ENCODE measurements at regions not wholly inside any gene's neighbourhood (a gene's known extent, or its start where the extent isn't known, plus 50 kb on each side); places are given as distances from the start of the nearest gene placed in this dataset.

DNA sequence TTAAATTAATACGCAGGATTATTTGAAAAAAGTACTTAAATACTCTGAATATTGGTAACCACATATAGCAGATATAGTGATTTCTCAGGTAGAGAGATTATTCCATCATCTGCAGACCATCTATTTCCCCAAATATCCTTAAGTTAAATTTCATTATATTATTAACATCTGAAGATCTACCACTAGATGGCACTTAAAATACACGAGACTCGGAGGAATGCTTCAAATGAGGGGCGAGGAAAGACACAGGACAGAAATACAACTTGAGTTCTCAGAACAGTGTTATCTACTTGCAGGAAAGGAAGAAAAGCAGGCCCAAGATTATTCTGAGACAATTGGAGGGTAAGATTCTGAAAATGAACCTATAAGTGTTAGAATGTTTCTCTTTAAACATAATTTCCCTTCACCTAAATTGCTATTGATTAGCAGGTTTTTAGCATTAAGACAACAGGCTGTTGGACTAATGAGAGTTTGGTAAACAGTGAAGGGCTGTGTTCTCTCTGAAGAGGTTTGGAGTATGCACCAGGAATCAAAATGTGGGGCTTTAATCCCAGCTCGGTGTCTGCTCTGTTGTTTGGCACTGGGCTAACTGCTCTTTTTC, 76.9 kb upstream of the GCFC2 start:
- intact Hi-C loops (cut with DNase I) = no loop called here
- no peaks in the 10 kb centered on the region for H3K4me1 ChIP-seq
- H3K27ac ChIP-seq = no peak overlapping the region
- TF ChIP-seq, protein P1, sequence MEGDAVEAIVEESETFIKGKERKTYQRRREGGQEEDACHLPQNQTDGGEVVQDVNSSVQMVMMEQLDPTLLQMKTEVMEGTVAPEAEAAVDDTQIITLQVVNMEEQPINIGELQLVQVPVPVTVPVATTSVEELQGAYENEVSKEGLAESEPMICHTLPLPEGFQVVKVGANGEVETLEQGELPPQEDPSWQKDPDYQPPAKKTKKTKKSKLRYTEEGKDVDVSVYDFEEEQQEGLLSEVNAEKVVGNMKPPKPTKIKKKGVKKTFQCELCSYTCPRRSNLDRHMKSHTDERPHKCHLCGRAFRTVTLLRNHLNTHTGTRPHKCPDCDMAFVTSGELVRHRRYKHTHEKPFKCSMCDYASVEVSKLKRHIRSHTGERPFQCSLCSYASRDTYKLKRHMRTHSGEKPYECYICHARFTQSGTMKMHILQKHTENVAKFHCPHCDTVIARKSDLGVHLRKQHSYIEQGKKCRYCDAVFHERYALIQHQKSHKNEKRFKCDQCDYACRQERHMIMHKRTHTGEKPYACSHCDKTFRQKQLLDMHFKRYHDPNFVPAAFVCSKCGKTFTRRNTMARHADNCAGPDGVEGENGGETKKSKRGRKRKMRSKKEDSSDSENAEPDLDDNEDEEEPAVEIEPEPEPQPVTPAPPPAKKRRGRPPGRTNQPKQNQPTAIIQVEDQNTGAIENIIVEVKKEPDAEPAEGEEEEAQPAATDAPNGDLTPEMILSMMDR (IDR thresholded peaks at IDR 0.05) = peak; percentile 15 to 51 (median 39)
- TF ChIP-seq POLR2A (IDR thresholded peaks at IDR 0.05) = no peak
- no peak overlapping the region for H3K4me3 ChIP-seq
- ATAC-seq = no peak
- H3K9me3 ChIP-seq = no peaks in the 10 kb centered on the region
- no peaks in the 10 kb centered on the region for H3K36me3 ChIP-seq (replicated peaks in 1 of 2; ENCODE audit: insufficient read depth in 1 of 2, low read depth in 2 of 2)
- H3K27me3 ChIP-seq = no peaks in the 10 kb centered on the region
- no peak for DNase-seq
- 9 to 14% methylated on average over 5 of the region's 5 CpGs for WGBS, 2 donors

DNA sequence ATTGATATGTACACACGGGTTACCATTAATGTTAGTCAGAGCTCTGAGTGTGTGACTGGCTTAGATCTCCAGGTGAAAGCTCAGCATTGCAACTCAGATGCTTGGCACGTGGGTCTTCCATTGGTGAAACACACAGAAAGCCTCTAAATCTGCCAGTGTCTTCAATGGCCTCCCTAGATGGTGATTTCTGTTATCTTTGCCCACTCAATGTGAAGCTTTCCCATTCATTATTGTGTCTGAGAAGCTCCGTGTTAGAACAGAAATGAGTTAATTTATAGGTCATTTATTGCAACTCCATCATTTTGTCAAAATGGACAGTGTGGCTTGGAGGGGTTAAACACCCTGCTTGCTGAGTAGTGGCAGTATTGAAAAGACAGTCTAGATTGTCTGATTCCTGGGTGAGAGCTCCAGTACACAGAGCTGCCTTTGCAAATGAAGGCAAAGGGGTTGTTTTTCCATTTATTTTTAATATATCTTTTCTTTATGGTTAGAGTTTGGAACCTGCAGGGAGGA, 64.7 kb upstream of the GCFC2 start:
- intact Hi-C loops (cut with DNase I) = no loop called here

GRCh38 chr2:75772908-75773630, 62.4 kb upstream of the GCFC2 start:
- TF ChIP-seq POLR2A (IDR thresholded peaks at IDR 0.05) = no peak
- TF ChIP-seq, protein P1 (IDR thresholded peaks at IDR 0.05) = no peak
- H3K4me1 ChIP-seq = no peaks in the 10 kb centered on the region
- 27 to 41% methylated on average over 5 of the region's 5 CpGs for WGBS, 2 donors
- no peak for DNase-seq
- no peak for ATAC-seq
- no peaks in the 10 kb centered on the region for H3K27me3 ChIP-seq
- H3K9me3 ChIP-seq = no peaks in the 10 kb centered on the region
- no peak overlapping the region for H3K4me3 ChIP-seq
- no peaks in the 10 kb centered on the region for H3K36me3 ChIP-seq (replicated peaks in 1 of 2; ENCODE audit: insufficient read depth in 1 of 2, low read depth in 2 of 2)
- no peak overlapping the region for H3K27ac ChIP-seq
- intact Hi-C loops (cut with DNase I) = no loop called here

More for the DNA sequence above, 64.7 kb upstream of the GCFC2 start:
- ATAC-seq (no peak), DNase-seq (no peak)
- WGBS, 2 donors = 30 to 42% methylated on average over 3 of the region's 3 CpGs
- no peak overlapping the region for H3K27ac ChIP-seq
- no peaks in the 10 kb centered on the region for H3K36me3 ChIP-seq (replicated peaks in 1 of 2; ENCODE audit: insufficient read depth in 1 of 2, low read depth in 2 of 2)
- H3K4me3 ChIP-seq = no peak overlapping the region
- no peaks in the 10 kb centered on the region for H3K9me3 ChIP-seq
- TF ChIP-seq, protein P1 (IDR thresholded peaks at IDR 0.05) = no peak
- no peak for TF ChIP-seq POLR2A (IDR thresholded peaks at IDR 0.05)
- H3K27me3 ChIP-seq = no peaks in the 10 kb centered on the region
- H3K4me1 ChIP-seq = no peaks in the 10 kb centered on the region

- H3K36me3 ChIP-seq (replicated peaks in 1 of 2; ENCODE audit: insufficient read depth in 1 of 2, low read depth in 2 of 2) = no peaks in the 10 kb centered on the region
- H3K4me3 ChIP-seq = no peak overlapping the region
- H3K9me3 ChIP-seq = no peaks in the 10 kb centered on the region
- intact Hi-C loops (cut with DNase I) = no loop called here
- H3K4me1 ChIP-seq = no peaks in the 10 kb centered on the region
- H3K27me3 ChIP-seq = no peaks in the 10 kb centered on the region
- ATAC-seq = no peak
- H3K27ac ChIP-seq = no peak overlapping the region
- TF ChIP-seq, protein P1 (IDR thresholded peaks at IDR 0.05) = no peak
- TF ChIP-seq POLR2A (IDR thresholded peaks at IDR 0.05) = no peak
- 76 to 83% methylated on average over 1 of the region's 1 CpG for WGBS, 2 donors
- DNase-seq = no peak
Observed at GRCh38 chr2:75765798-75766197, 55.1 kb upstream of the GCFC2 start.
